MM.1S (cell line): ENCODE measurements at regions not wholly inside any gene's neighbourhood (a gene's known extent, or its start where the extent isn't known, plus 50 kb on each side); places are given as distances from the start of the nearest gene placed in this dataset.

Experiments
- EZH2phosphoT487 ChIP-seq: fragments of 300-600 bp; sonication (generic); IDR thresholded peaks from 2 replicates; pipeline ENCODE4 v1.6.1; 2018; ENCODE audit warnings: antibody characterized with exemption, low read length
- TF ChIP-seq, protein P1 (sequence below): fragments of 300-600 bp; sonication (generic); IDR thresholded peaks from 2 replicates; pipeline ENCODE4 v1.5.1; 2016; ENCODE audit warnings: antibody characterized with exemption, low read length, mixed read lengths

DNA sequence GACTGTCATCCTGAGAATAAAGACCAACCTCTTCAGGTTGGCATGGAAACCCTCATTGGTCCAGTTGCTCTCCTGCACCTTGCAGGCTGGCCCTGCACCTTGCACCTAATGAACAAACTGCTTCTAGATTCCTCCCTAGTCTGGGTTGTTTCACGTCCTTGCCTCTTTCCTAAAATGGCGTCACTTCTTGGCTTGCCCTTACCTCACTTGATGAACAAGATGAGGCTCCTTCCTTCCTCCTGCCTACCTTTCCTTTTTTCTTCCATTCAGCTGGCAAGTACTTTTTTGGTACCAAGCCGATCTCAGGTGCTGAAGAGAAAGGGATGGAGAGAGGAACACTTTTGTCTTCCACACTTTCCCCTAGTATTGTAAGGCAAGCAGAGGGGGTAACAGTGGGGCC is 74.5 kb downstream of the MYCN start:
- TF ChIP-seq, protein P1, sequence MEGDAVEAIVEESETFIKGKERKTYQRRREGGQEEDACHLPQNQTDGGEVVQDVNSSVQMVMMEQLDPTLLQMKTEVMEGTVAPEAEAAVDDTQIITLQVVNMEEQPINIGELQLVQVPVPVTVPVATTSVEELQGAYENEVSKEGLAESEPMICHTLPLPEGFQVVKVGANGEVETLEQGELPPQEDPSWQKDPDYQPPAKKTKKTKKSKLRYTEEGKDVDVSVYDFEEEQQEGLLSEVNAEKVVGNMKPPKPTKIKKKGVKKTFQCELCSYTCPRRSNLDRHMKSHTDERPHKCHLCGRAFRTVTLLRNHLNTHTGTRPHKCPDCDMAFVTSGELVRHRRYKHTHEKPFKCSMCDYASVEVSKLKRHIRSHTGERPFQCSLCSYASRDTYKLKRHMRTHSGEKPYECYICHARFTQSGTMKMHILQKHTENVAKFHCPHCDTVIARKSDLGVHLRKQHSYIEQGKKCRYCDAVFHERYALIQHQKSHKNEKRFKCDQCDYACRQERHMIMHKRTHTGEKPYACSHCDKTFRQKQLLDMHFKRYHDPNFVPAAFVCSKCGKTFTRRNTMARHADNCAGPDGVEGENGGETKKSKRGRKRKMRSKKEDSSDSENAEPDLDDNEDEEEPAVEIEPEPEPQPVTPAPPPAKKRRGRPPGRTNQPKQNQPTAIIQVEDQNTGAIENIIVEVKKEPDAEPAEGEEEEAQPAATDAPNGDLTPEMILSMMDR, result no peak
- TF ChIP-seq EZH2phosphoT487, result no peak
